Heart left ventricle (tissue), 16 donors: ENCODE measurements at regions not wholly inside any gene's neighbourhood (a gene's known extent, or its start where the extent isn't known, plus 50 kb on each side); places are given as distances from the start of the nearest gene placed in this dataset.

Experiments used
- ATAC-seq, 4 donors: fragments of 200-7000 bp; cut with Tn5 transposase; one replicate each; pipeline ENCODE4 v1.9.1; 2020 to 2022; ENCODE audit warnings: moderate library complexity in 4 of 4, mild to moderate bottlenecking in 3 of 4, moderate number of reproducible peaks in 1 of 4
- DNase-seq, 5 donors: peaks; one replicate each; pipeline ENCODE4 v3.0.0-alpha.2; 2020
- H3K27ac ChIP-seq, 12 donors: fragments of 200-600 bp; sonication (generic) in 4 of 12; one replicate each; pipeline versions ENCODE4 v1.5.0 to v1.8.0; 2016 to 2022; ENCODE audit warnings: mild to moderate bottlenecking in 2 of 12
- H3K27me3 ChIP-seq, 9 donors: fragments of 200-600 bp; sonication (generic) in 2 of 9; one replicate each; pipeline versions ENCODE4 v1.5.1 to v1.8.0; 2016 to 2022; ENCODE audit warnings: mild to moderate bottlenecking in 3 of 9
- H3K36me3 ChIP-seq, 9 donors: fragments of 200-600 bp; sonication (generic) in 2 of 9; one replicate each; pipeline versions ENCODE4 v1.5.0 to v1.8.0; 2018 to 2022; ENCODE audit warnings: mild to moderate bottlenecking in 2 of 9
- H3K4me1 ChIP-seq, 12 donors: fragments of 200-600 bp; sonication (generic) in 4 of 12; one replicate each; pipeline versions ENCODE4 v1.5.0 to v1.8.0; 2016 to 2022; ENCODE audit warnings: mild to moderate bottlenecking in 3 of 12
- H3K4me3 ChIP-seq, 12 donors: fragments of 200-600 bp; sonication (generic) in 4 of 12; one replicate each; pipeline versions ENCODE4 v1.5.0 to v1.8.0; 2017 to 2022; ENCODE audit warnings: mild to moderate bottlenecking in 9 of 12, moderate library complexity in 4 of 12
- H3K9me3 ChIP-seq, 12 donors: fragments of 200-600 bp; sonication (generic) in 4 of 12; one replicate each; pipeline versions ENCODE4 v1.5.0 to v1.8.0; 2016 to 2022; ENCODE audit warnings: mild to moderate bottlenecking in 1 of 12
- POLR2A ChIP-seq, 2 donors: fragments of 450-650 bp; IDR thresholded peaks; one replicate each; pipeline ENCODE4 v1.6.1; 2017; ENCODE audit warnings: antibody characterized with exemption in 2 of 2, mild to moderate bottlenecking in 2 of 2, moderate library complexity in 2 of 2
- WGBS, 4 donors: extraction: QIAGEN DNeasy Blood & Tissue Kit in 2 of 4; methylation state at CpG; one replicate each; pipeline versions ENCODE4 v1.1.5 to v1.1.7; 2013 to 2018; 5-methylcytosine and 5-hydroxymethylcytosine counted together
- intact Hi-C, 10 donors: fragments of 100-400 bp; cut with DNase I; formaldehyde crosslinking; loops; one replicate each; pipeline versions ENCODE4 v1.11.1 to v1.14.2; 2022
- TF ChIP-seq, protein P1 (sequence below), 12 donors: fragments of 200-600 bp; sonication (generic) in 4 of 12; IDR thresholded peaks; one replicate each; pipeline versions ENCODE4 v1.5.0 to v1.8.0; 2018 to 2022; ENCODE audit warnings: antibody characterized with exemption in 12 of 12, mild to moderate bottlenecking in 5 of 12
- donor health status: ischemic (EF 13 %, LVEDD 7.1; RV severe dilation, severe dysfunction).
- donor health status: healthy with polysubstance abuse.
- donor health status: DM: no; HTN: yes; CAD: no.
- donor health status: DM: no; HTN: no; CAD: no.
- donor health status: ischemic (EF 25% LVEDD 6.9; RV normal size, moderate dysfunction).
- donor health status: ischemic (EF 25% LVEDD 5.7; RV mildly dilated, moderate dysfunction).
- donor health status: healthy.
- donor health status: DM: yes; HTN: yes; CAD: no.
- donor health status: ischemic (EF 35%, LVEDD 5.7; RV mildly dilated, moderate dysfunction).
- donor health status: nonischemic (EF 11% LVEDD 7.7; RV severe dilation, severe dysfunction).
- donor health status: DM: yes; HTN: yes; CAD: no.
- donor health status: PGD.
- donor health status: ischemic (EF 29% LVEDD 5.4; RV normal size, mild dysfunction).
- donor health status: nonischemic (EF 23%, LVEDD 6.1; RV moderate dilation, normal function).

DNA sequence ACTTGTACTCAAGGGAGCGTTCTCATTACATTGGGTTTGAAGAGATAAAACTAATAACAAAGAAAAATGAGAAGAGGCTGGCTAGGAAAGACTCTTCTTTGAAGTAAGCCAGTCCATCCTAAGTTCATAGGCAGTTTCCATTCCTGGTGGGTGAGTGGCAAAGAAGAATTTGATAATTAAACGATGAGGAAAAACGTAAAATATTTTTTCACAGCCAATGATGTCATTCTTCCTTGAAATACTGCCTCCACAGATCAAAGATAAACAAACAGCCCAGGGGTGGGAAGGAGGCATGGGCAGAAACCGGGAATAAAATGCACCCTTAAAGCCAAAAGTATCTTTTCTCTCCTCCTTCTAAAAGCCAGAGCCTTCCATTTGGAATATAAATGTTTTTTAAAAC lies 346.6 kb downstream of the PMP22 start:
- H3K27ac ChIP-seq, result no peak overlapping the region
- TF ChIP-seq, protein P1, sequence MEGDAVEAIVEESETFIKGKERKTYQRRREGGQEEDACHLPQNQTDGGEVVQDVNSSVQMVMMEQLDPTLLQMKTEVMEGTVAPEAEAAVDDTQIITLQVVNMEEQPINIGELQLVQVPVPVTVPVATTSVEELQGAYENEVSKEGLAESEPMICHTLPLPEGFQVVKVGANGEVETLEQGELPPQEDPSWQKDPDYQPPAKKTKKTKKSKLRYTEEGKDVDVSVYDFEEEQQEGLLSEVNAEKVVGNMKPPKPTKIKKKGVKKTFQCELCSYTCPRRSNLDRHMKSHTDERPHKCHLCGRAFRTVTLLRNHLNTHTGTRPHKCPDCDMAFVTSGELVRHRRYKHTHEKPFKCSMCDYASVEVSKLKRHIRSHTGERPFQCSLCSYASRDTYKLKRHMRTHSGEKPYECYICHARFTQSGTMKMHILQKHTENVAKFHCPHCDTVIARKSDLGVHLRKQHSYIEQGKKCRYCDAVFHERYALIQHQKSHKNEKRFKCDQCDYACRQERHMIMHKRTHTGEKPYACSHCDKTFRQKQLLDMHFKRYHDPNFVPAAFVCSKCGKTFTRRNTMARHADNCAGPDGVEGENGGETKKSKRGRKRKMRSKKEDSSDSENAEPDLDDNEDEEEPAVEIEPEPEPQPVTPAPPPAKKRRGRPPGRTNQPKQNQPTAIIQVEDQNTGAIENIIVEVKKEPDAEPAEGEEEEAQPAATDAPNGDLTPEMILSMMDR (IDR thresholded peaks at IDR 0.05), result no peak
- no peak for TF ChIP-seq POLR2A (IDR thresholded peaks at IDR 0.05)
- no peaks in the 10 kb centered on the region for H3K4me1 ChIP-seq
- no peaks in the 10 kb centered on the region for H3K36me3 ChIP-seq
- WGBS, 4 donors, result 25 to 30% (median 28%) methylated on average over 4 of the region's 4 CpGs
- H3K4me3 ChIP-seq, result no peak overlapping the region
- peaks cover 0 to 9% (median 3%) of the 10 kb centered on the region in 12 donors for H3K9me3 ChIP-seq
- DNase-seq (no peak), ATAC-seq (no peak)
- intact Hi-C loops, result no loop called here
- no peaks in the 10 kb centered on the region for H3K27me3 ChIP-seq

DNA sequence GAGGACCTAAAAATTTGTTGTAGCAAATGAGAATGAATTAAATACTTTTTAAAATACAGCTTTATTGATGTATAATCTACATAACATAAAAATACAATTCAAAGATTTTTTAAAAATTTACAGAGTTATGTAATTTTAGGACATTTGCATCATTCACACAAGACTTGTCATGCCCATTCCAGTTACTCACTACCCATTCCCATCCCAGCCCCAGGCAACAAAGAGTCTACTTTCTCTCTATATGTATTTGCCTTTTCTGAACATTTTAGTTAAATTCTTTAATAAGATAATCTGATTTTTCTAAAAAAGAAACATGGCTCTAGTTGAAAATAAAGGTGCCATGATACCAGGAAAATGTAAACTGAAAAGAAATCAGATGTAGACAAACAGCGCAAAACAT lies 354.2 kb downstream of the PMP22 start:
- Histone ChIP-seq H3K27ac (no peak overlapping the region), H3K9me3 (peaks cover 0 to 6% (median 0%) of the 10 kb centered on the region in 12 donors), H3K4me3 (no peak overlapping the region), H3K36me3 (no peaks in the 10 kb centered on the region), H3K4me1 (no peaks in the 10 kb centered on the region), H3K27me3 (no peaks in the 10 kb centered on the region)
- TF ChIP-seq, protein P1 (IDR thresholded peaks at IDR 0.05), result no peak
- no peak for TF ChIP-seq POLR2A (IDR thresholded peaks at IDR 0.05)
- intact Hi-C loops, result no loop called here
- DNase-seq (no peak), ATAC-seq (no peak)
- WGBS, 4 donors, result 93 to 98% (median 95%) methylated on average over 1 of the region's 1 CpG

DNA sequence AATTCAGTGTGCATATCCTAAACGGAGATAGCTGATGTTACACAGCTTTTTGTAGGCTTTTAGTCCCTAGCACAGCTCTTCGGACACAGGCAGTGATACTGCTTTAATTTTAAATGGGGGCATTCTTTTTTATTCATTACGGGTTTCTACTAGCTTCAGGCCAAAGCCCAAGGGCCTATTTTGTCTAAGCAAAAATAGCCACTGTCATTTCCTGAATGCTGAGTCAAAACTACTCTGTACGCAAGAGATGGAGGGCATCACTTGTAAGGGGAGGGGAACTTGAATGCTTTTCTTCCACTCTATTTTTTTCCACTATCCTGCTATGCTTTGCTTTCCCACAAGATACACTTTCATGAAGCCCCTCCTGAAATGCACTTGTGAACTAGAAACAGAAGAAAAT lies 360.7 kb downstream of the PMP22 start:
- intact Hi-C loops, result no loop called here
- ATAC-seq (no peak), DNase-seq (no peak)
- Histone ChIP-seq H3K36me3 (no peaks in the 10 kb centered on the region), H3K9me3 (peaks cover 0 to 5% (median 0%) of the 10 kb centered on the region in 12 donors), H3K4me1 (no peaks in the 10 kb centered on the region), H3K27ac (no peak overlapping the region), H3K4me3 (no peak overlapping the region), H3K27me3 (no peaks in the 10 kb centered on the region)
- TF ChIP-seq, protein P1 (IDR thresholded peaks at IDR 0.05), result no peak
- TF ChIP-seq POLR2A (IDR thresholded peaks at IDR 0.05), result no peak
- WGBS, 4 donors, result 50 to 58% (median 55%) methylated on average over 4 of the region's 4 CpGs

DNA sequence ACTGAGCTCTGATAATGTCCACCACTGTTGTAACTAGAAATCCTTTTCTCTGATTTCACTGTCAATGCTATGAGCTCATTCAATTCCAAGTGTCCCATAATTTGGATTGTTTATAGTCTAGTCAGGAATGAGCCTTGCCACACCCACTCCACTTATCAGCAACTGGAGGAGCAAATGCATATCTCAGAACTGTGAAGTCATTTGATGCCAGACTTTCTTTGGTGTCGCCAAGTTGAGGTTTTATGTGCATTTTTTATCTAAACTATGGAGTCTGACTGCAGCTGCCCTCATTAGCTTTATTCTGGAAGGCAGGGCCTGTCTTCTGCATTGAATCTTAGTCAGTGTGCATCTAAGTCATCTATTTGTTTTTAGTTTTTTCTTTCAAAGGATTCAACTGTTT lies 361.3 kb downstream of the PMP22 start:
- Histone ChIP-seq H3K27me3 (no peaks in the 10 kb centered on the region), H3K36me3 (no peaks in the 10 kb centered on the region), H3K9me3 (peaks cover 0 to 7% (median 0%) of the 10 kb centered on the region in 12 donors), H3K27ac (no peak overlapping the region), H3K4me1 (no peaks in the 10 kb centered on the region), H3K4me3 (no peak overlapping the region)
- WGBS, 4 donors, result 32 to 56% (median 42%) methylated on average over 1 of the region's 1 CpG
- intact Hi-C loops, result no loop called here
- DNase-seq (no peak), ATAC-seq (no peak)
- TF ChIP-seq POLR2A (IDR thresholded peaks at IDR 0.05), result no peak
- TF ChIP-seq, protein P1 (IDR thresholded peaks at IDR 0.05), result no peak
